ENCODE measurements at regions not wholly inside any gene's neighbourhood (a gene's known extent, or its start where the extent isn't known, plus 50 kb on each side); places are given as distances from the start of the nearest gene placed in this dataset.

GRCh38 chr3:46145147-46145546 lies 63.0 kb downstream of the CCR1 start:
- TF ChIP-seq CTCF (IDR thresholded peaks at IDR 0.05; ENCODE audit: low read depth, low read length, poor library complexity, severe bottlenecking) (no peak), EZH2phosphoT487 (IDR thresholded peaks at IDR 0.05; ENCODE audit: borderline replicate concordance, low read length) (no peak)
